OCI-M1 (cell line): ENCODE measurements at regions not wholly inside any gene's neighbourhood (a gene's known extent, or its start where the extent isn't known, plus 50 kb on each side); places are given as distances from the start of the nearest gene placed in this dataset.
A peak's percentile ranks its signal among the peaks of the same experiment; 100 is the strongest.

Experiments used
- DNase-seq: peaks from one replicate; lab custom pipeline; 2025; lab: John Stamatoyannopoulos, UW

GRCh38 chr4:43983610-43984009 is 465.0 kb downstream of the KCTD8 start:
- DNase-seq = no peak

- DNase-seq = peak; percentile 21
Measured at GRCh38 chr4:43987331-43987944, 461.2 kb downstream of the KCTD8 start.

- no peak for DNase-seq
Measured at GRCh38 chr4:43990551-43990950, 458.1 kb downstream of the KCTD8 start.

GRCh38 chr4:43990963-43991362 is 457.6 kb downstream of the KCTD8 start:
- no peak for DNase-seq

- peak; percentile 9 for DNase-seq
Measured at GRCh38 chr4:43992552-43992951, 456.1 kb downstream of the KCTD8 start.

GRCh38 chr4:43993196-43993902 is 455.3 kb downstream of the KCTD8 start:
- no peak for DNase-seq

GRCh38 chr4:43999669-44000068 is 448.9 kb downstream of the KCTD8 start:
- DNase-seq = no peak

- no peak for DNase-seq
Measured at GRCh38 chr4:44002368-44002767, 446.2 kb downstream of the KCTD8 start.

- DNase-seq = peak; percentile 82
Measured at GRCh38 chr4:44016570-44017421, 431.8 kb downstream of the KCTD8 start.

- DNase-seq = peak; percentile 63
Measured at GRCh38 chr4:44017422-44017739, 431.2 kb downstream of the KCTD8 start.

- DNase-seq = no peak
Measured at GRCh38 chr4:44019721-44020120, 428.9 kb downstream of the KCTD8 start.

GRCh38 chr4:44025376-44026020 is 423.1 kb downstream of the KCTD8 start:
- no peak for DNase-seq

- DNase-seq = no peak
Measured at GRCh38 chr4:44038811-44039210, 409.8 kb downstream of the KCTD8 start.

GRCh38 chr4:44046491-44046890 is 402.1 kb downstream of the KCTD8 start:
- no peak for DNase-seq

- no peak for DNase-seq
Measured at GRCh38 chr4:44056721-44057151, 391.9 kb downstream of the KCTD8 start.

- DNase-seq = no peak
Measured at GRCh38 chr4:44070843-44071242, 377.8 kb downstream of the KCTD8 start.

GRCh38 chr4:44071959-44072955 is 376.4 kb downstream of the KCTD8 start:
- DNase-seq = no peak

GRCh38 chr4:44086753-44087152 is 361.9 kb downstream of the KCTD8 start:
- no peak for DNase-seq

- no peak for DNase-seq
Measured at GRCh38 chr4:44093390-44093789, 355.2 kb downstream of the KCTD8 start.

GRCh38 chr4:44098973-44099372 is 349.6 kb downstream of the KCTD8 start:
- DNase-seq = no peak

- no peak for DNase-seq
Measured at GRCh38 chr4:44100456-44100855, 348.2 kb downstream of the KCTD8 start.
